Central memory CD8-positive, alpha-beta T cell (primary cell): ENCODE measurements at regions not wholly inside any gene's neighbourhood (a gene's known extent, or its start where the extent isn't known, plus 50 kb on each side); places are given as distances from the start of the nearest gene placed in this dataset.
"Not testable (repeated sequence)": the region's sequence is repeated elsewhere in the genome, so short reads cannot be mapped to it uniquely, and the experiment has no call there.

Source experiments
- ATAC-seq: fragments of 150-1000 bp; cut with Tn5 transposase; replicated peaks from 2 replicates; pipeline ENCODE4 v1.10.0; 2022; ENCODE audit warnings: mild to moderate bottlenecking, moderate FRiP score, moderate number of reproducible peaks; ENCODE audit not compliant: poor library complexity, severe bottlenecking; ENCODE audit errors: extremely low read depth
- DNase-seq, 2 donors: peaks; one replicate each; pipeline ENCODE4 v3.0.0; 2021; ENCODE audit warnings: low spot score in 2 of 2
- H3K27ac Mint-ChIP-seq: one replicate; pipeline ENCODE4 v1.8.0; 2022; ENCODE audit warnings: low read depth, mild to moderate bottlenecking, moderate library complexity, mixed read lengths
- H3K27me3 Mint-ChIP-seq: one replicate; pipeline ENCODE4 v1.8.0; 2022; ENCODE audit warnings: mixed read lengths
- H3K36me3 Mint-ChIP-seq: one replicate; pipeline ENCODE4 v1.8.0; 2022; ENCODE audit warnings: mild to moderate bottlenecking, moderate library complexity, mixed read lengths; ENCODE audit not compliant: insufficient read depth
- H3K4me1 Mint-ChIP-seq: one replicate; pipeline ENCODE4 v1.8.0; 2022; ENCODE audit warnings: mixed read lengths
- H3K4me3 Mint-ChIP-seq: one replicate; pipeline ENCODE4 v1.8.0; 2022; ENCODE audit warnings: mild to moderate bottlenecking, moderate library complexity, mixed read lengths
- H3K9me3 Mint-ChIP-seq: one replicate; pipeline ENCODE4 v1.8.0; 2022; ENCODE audit warnings: mixed read lengths

- DNase-seq (no peak), ATAC-seq (no peak)
- no peaks in the 10 kb centered on the region for H3K36me3 Mint-ChIP-seq
- H3K27me3 Mint-ChIP-seq: no peaks in the 10 kb centered on the region
- no peak overlapping the region for H3K4me3 Mint-ChIP-seq
- no peak overlapping the region for H3K27ac Mint-ChIP-seq
- no peaks in the 10 kb centered on the region for H3K9me3 Mint-ChIP-seq
- H3K4me1 Mint-ChIP-seq: no peaks in the 10 kb centered on the region
These were observed 186.9 kb upstream of the SLC24A3 start for GRCh38 chr20:19025430-19026120.

GRCh38 chr20:19026121-19026878 is 186.1 kb upstream of the SLC24A3 start:
- H3K4me1 Mint-ChIP-seq: no peaks in the 10 kb centered on the region
- H3K36me3 Mint-ChIP-seq: no peaks in the 10 kb centered on the region
- no peaks in the 10 kb centered on the region for H3K9me3 Mint-ChIP-seq
- no peak for ATAC-seq
- no peak overlapping the region for H3K4me3 Mint-ChIP-seq
- H3K27me3 Mint-ChIP-seq: no peaks in the 10 kb centered on the region
- no peak overlapping the region for H3K27ac Mint-ChIP-seq
- no peak for DNase-seq

- DNase-seq (no peak), ATAC-seq (no peak)
- Mint-ChIP-seq H3K27ac (no peak overlapping the region), H3K36me3 (no peaks in the 10 kb centered on the region), H3K9me3 (no peaks in the 10 kb centered on the region), H3K4me3 (no peak overlapping the region), H3K4me1 (no peaks in the 10 kb centered on the region), H3K27me3 (no peaks in the 10 kb centered on the region)
These were observed 185.4 kb upstream of the SLC24A3 start for GRCh38 chr20:19026901-19027644.

- H3K4me1 Mint-ChIP-seq: no peaks in the 10 kb centered on the region
- H3K36me3 Mint-ChIP-seq: no peaks in the 10 kb centered on the region
- no peak for DNase-seq
- ATAC-seq: no peak
- peaks cover 4% of the 10 kb centered on the region for H3K27me3 Mint-ChIP-seq
- H3K4me3 Mint-ChIP-seq: no peak overlapping the region
- H3K27ac Mint-ChIP-seq: no peak overlapping the region
- H3K9me3 Mint-ChIP-seq: no peaks in the 10 kb centered on the region
These were observed 184.5 kb upstream of the SLC24A3 start for GRCh38 chr20:19027971-19028370.

GRCh38 chr20:19041787-19042186 is 170.7 kb upstream of the SLC24A3 start:
- Mint-ChIP-seq H3K9me3 (no peaks in the 10 kb centered on the region), H3K36me3 (no peaks in the 10 kb centered on the region), H3K4me1 (no peaks in the 10 kb centered on the region), H3K27me3 (no peaks in the 10 kb centered on the region), H3K27ac (no peak overlapping the region), H3K4me3 (no peak overlapping the region)
- ATAC-seq (no peak), DNase-seq (no peak)

- Mint-ChIP-seq H3K27me3 (no peaks in the 10 kb centered on the region), H3K4me3 (no peak overlapping the region), H3K36me3 (no peaks in the 10 kb centered on the region), H3K4me1 (no peaks in the 10 kb centered on the region), H3K9me3 (no peaks in the 10 kb centered on the region), H3K27ac (no peak overlapping the region)
- ATAC-seq: no peak
- DNase-seq: no peak
These were observed 167.1 kb upstream of the SLC24A3 start for GRCh38 chr20:19045371-19045770.

GRCh38 chr20:19047040-19047950 is 165.1 kb upstream of the SLC24A3 start:
- Mint-ChIP-seq H3K27ac (no peak overlapping the region), H3K36me3 (no peaks in the 10 kb centered on the region)

GRCh38 chr20:19047951-19048296 is 164.5 kb upstream of the SLC24A3 start:
- no peak overlapping the region for H3K27ac Mint-ChIP-seq
- DNase-seq: no peak
- no peak for ATAC-seq
- H3K36me3 Mint-ChIP-seq: no peaks in the 10 kb centered on the region
- no peak overlapping the region for H3K4me3 Mint-ChIP-seq
- H3K9me3 Mint-ChIP-seq: no peaks in the 10 kb centered on the region
- no peaks in the 10 kb centered on the region for H3K4me1 Mint-ChIP-seq
- H3K27me3 Mint-ChIP-seq: peaks cover 9% of the 10 kb centered on the region

More at GRCh38 chr20:19047040-19047950, 165.1 kb upstream of the SLC24A3 start:
- no peaks in the 10 kb centered on the region for H3K9me3 Mint-ChIP-seq
- no peak for DNase-seq
- H3K27me3 Mint-ChIP-seq: peaks cover 8% of the 10 kb centered on the region
- no peak for ATAC-seq
- H3K4me3 Mint-ChIP-seq: no peak overlapping the region
- H3K4me1 Mint-ChIP-seq: no peaks in the 10 kb centered on the region

- H3K4me3 Mint-ChIP-seq: no peak overlapping the region
- H3K4me1 Mint-ChIP-seq: no peaks in the 10 kb centered on the region
- ATAC-seq (no peak), DNase-seq (no peak)
- peaks cover 9% of the 10 kb centered on the region for H3K27me3 Mint-ChIP-seq
- H3K9me3 Mint-ChIP-seq: no peaks in the 10 kb centered on the region
- H3K27ac Mint-ChIP-seq: no peak overlapping the region
- no peaks in the 10 kb centered on the region for H3K36me3 Mint-ChIP-seq
These were observed 163.4 kb upstream of the SLC24A3 start for GRCh38 chr20:19048995-19049501.

GRCh38 chr20:19049514-19049913 is 162.9 kb upstream of the SLC24A3 start:
- Mint-ChIP-seq H3K36me3 (no peaks in the 10 kb centered on the region), H3K9me3 (no peaks in the 10 kb centered on the region), H3K4me1 (no peaks in the 10 kb centered on the region), H3K4me3 (no peak overlapping the region), H3K27ac (no peak overlapping the region), H3K27me3 (peaks cover 9% of the 10 kb centered on the region)
- no peak for DNase-seq
- ATAC-seq: no peak

- ATAC-seq: no peak
- Mint-ChIP-seq H3K4me1 (no peaks in the 10 kb centered on the region), H3K36me3 (peaks cover 2% of the 10 kb centered on the region), H3K27ac (no peak overlapping the region), H3K4me3 (no peak overlapping the region), H3K9me3 (peaks cover 8% of the 10 kb centered on the region), H3K27me3 (peaks cover 5% of the 10 kb centered on the region)
- no peak for DNase-seq
These were observed 155.5 kb upstream of the SLC24A3 start for GRCh38 chr20:19056909-19057308.

GRCh38 chr20:19064788-19065187 is 147.7 kb upstream of the SLC24A3 start:
- H3K4me1 Mint-ChIP-seq, H3K4me3 Mint-ChIP-seq, H3K36me3 Mint-ChIP-seq, H3K27me3 Mint-ChIP-seq, DNase-seq, H3K27ac Mint-ChIP-seq, ATAC-seq: not testable (repeated sequence)
- peaks cover 12% of the 10 kb centered on the region for H3K9me3 Mint-ChIP-seq
